ENCODE measurements at regions not wholly inside any gene's neighbourhood (a gene's known extent, or its start where the extent isn't known, plus 50 kb on each side); places are given as distances from the start of the nearest gene placed in this dataset.

GRCh38 chr11:70747921-70748320, 349.6 kb downstream of the CTTN start:
- POLR2A ChIA-PET = no interaction called here
- Mint-ChIP-seq H3K9me3 (peaks cover 29% of the 10 kb centered on the region), H3K4me3 (no peak overlapping the region), H3K4me1 (ENCODE audit: low read depth) (no peaks in the 10 kb centered on the region), H3K27ac (no peak overlapping the region), H3K36me3 (no peaks in the 10 kb centered on the region), H3K27me3 (peaks cover 9% of the 10 kb centered on the region)
- DNase-seq = no peak
- intact Hi-C loops (cut with micrococcal nuclease) = no loop called here
- CTCF ChIA-PET = no interaction called here

GRCh38 chr11:70751142-70751734, 352.9 kb downstream of the CTTN start:
- Mint-ChIP-seq H3K4me1 (ENCODE audit: low read depth) (no peaks in the 10 kb centered on the region), H3K27ac (no peak overlapping the region), H3K4me3 (no peak overlapping the region), H3K36me3 (no peaks in the 10 kb centered on the region), H3K27me3 (peaks cover 5% of the 10 kb centered on the region), H3K9me3 (peaks cover 29% of the 10 kb centered on the region)
- DNase-seq = no peak
- intact Hi-C loops (cut with micrococcal nuclease) = no loop called here
- ChIA-PET POLR2A (no interaction called here), CTCF (interaction anchor here (0.6 kb wide), 1 partner anchor 77 kb away, joined by 3 read pairs; no protein-coding TSS in a partner anchor)

GRCh38 chr11:70755410-70756158, 357.3 kb downstream of the CTTN start:
- H3K9me3 Mint-ChIP-seq = peaks cover 12% of the 10 kb centered on the region
- no peaks in the 10 kb centered on the region for H3K36me3 Mint-ChIP-seq
- H3K27ac Mint-ChIP-seq = no peak overlapping the region
- intact Hi-C loops (cut with micrococcal nuclease) = loop anchor here (1.0 kb wide), 1 partner anchor 288 kb away; no protein-coding TSS in a partner anchor
- H3K4me1 Mint-ChIP-seq (ENCODE audit: low read depth) = no peaks in the 10 kb centered on the region
- POLR2A ChIA-PET = no interaction called here
- H3K27me3 Mint-ChIP-seq = peaks cover 10% of the 10 kb centered on the region
- CTCF ChIA-PET = interaction anchor here (0.7 to 1.2 kb wide), 6 partner anchors 11 to 287 kb away, joined by 3 to 5 read pairs (median 3); no protein-coding TSS in a partner anchor
- no peak overlapping the region for H3K4me3 Mint-ChIP-seq
- peak; percentile 72 for DNase-seq

GRCh38 chr11:70756341-70756740, 358.0 kb downstream of the CTTN start:
- intact Hi-C loops (cut with micrococcal nuclease) = no loop called here
- Mint-ChIP-seq H3K27me3 (peaks cover 14% of the 10 kb centered on the region), H3K9me3 (peaks cover 9% of the 10 kb centered on the region), H3K4me3 (no peak overlapping the region), H3K36me3 (no peaks in the 10 kb centered on the region), H3K4me1 (ENCODE audit: low read depth) (no peaks in the 10 kb centered on the region), H3K27ac (no peak overlapping the region)
- no peak for DNase-seq
- POLR2A ChIA-PET = no interaction called here
- CTCF ChIA-PET = interaction anchor here (0.7 to 1.2 kb wide), 6 partner anchors 10 to 288 kb away, joined by 3 to 5 read pairs (median 3); no protein-coding TSS in a partner anchor

- no peak overlapping the region for H3K27ac Mint-ChIP-seq
- H3K9me3 Mint-ChIP-seq = peaks cover 8% of the 10 kb centered on the region
- POLR2A ChIA-PET = no interaction called here
- peaks cover 14% of the 10 kb centered on the region for H3K27me3 Mint-ChIP-seq
- no peak for DNase-seq
- intact Hi-C loops (cut with micrococcal nuclease) = no loop called here
- H3K4me3 Mint-ChIP-seq = no peak overlapping the region
- CTCF ChIA-PET = interaction anchor here (1.0 to 1.2 kb wide), 2 partner anchors 16 to 46 kb away, joined by 3 to 5 read pairs; no protein-coding TSS in a partner anchor
- H3K4me1 Mint-ChIP-seq (ENCODE audit: low read depth) = no peaks in the 10 kb centered on the region
- H3K36me3 Mint-ChIP-seq = no peaks in the 10 kb centered on the region
These were observed 358.4 kb downstream of the CTTN start for GRCh38 chr11:70756756-70757155.

GRCh38 chr11:70757241-70757640, 358.9 kb downstream of the CTTN start:
- peaks cover 14% of the 10 kb centered on the region for H3K27me3 Mint-ChIP-seq
- H3K4me1 Mint-ChIP-seq (ENCODE audit: low read depth) = no peaks in the 10 kb centered on the region
- no peak overlapping the region for H3K4me3 Mint-ChIP-seq
- peaks cover 6% of the 10 kb centered on the region for H3K9me3 Mint-ChIP-seq
- CTCF ChIA-PET = interaction anchor here (0.6 kb wide), 1 partner anchor 58 kb away, joined by 3 read pairs; no protein-coding TSS in a partner anchor
- intact Hi-C loops (cut with micrococcal nuclease) = no loop called here
- H3K27ac Mint-ChIP-seq = no peak overlapping the region
- H3K36me3 Mint-ChIP-seq = no peaks in the 10 kb centered on the region
- POLR2A ChIA-PET = no interaction called here
- no peak for DNase-seq

- intact Hi-C loops (cut with micrococcal nuclease) = no loop called here
- Mint-ChIP-seq H3K9me3 (peaks cover 6% of the 10 kb centered on the region), H3K36me3 (no peaks in the 10 kb centered on the region), H3K27ac (no peak overlapping the region), H3K4me1 (ENCODE audit: low read depth) (no peaks in the 10 kb centered on the region), H3K4me3 (no peak overlapping the region), H3K27me3 (peaks cover 16% of the 10 kb centered on the region)
- ChIA-PET CTCF (no interaction called here), POLR2A (no interaction called here)
- DNase-seq = no peak
These were observed 359.9 kb downstream of the CTTN start for GRCh38 chr11:70758206-70758605.

GRCh38 chr11:70759846-70760245, 361.5 kb downstream of the CTTN start:
- peaks cover 15% of the 10 kb centered on the region for H3K27me3 Mint-ChIP-seq
- H3K4me3 Mint-ChIP-seq = no peak overlapping the region
- H3K27ac Mint-ChIP-seq = no peak overlapping the region
- H3K9me3 Mint-ChIP-seq = peaks cover 6% of the 10 kb centered on the region
- CTCF ChIA-PET = no interaction called here
- no peak for DNase-seq
- no peaks in the 10 kb centered on the region for H3K36me3 Mint-ChIP-seq
- intact Hi-C loops (cut with micrococcal nuclease) = no loop called here
- H3K4me1 Mint-ChIP-seq (ENCODE audit: low read depth) = no peaks in the 10 kb centered on the region
- POLR2A ChIA-PET = no interaction called here

- ChIA-PET CTCF (no interaction called here), POLR2A (no interaction called here)
- Mint-ChIP-seq H3K36me3 (no peaks in the 10 kb centered on the region), H3K4me3 (no peak overlapping the region), H3K27me3 (peaks cover 15% of the 10 kb centered on the region), H3K9me3 (peaks cover 6% of the 10 kb centered on the region), H3K4me1 (ENCODE audit: low read depth) (no peaks in the 10 kb centered on the region), H3K27ac (no peak overlapping the region)
- intact Hi-C loops (cut with micrococcal nuclease) = no loop called here
- DNase-seq = no peak
These were observed 362.2 kb downstream of the CTTN start for GRCh38 chr11:70760416-70761020.

GRCh38 chr11:70761094-70761907, 363.0 kb downstream of the CTTN start:
- intact Hi-C loops (cut with micrococcal nuclease) = no loop called here
- H3K27me3 Mint-ChIP-seq = peaks cover 15% of the 10 kb centered on the region
- no peaks in the 10 kb centered on the region for H3K36me3 Mint-ChIP-seq
- no peak overlapping the region for H3K4me3 Mint-ChIP-seq
- POLR2A ChIA-PET = no interaction called here
- H3K4me1 Mint-ChIP-seq (ENCODE audit: low read depth) = no peaks in the 10 kb centered on the region
- H3K9me3 Mint-ChIP-seq = peaks cover 6% of the 10 kb centered on the region
- no peak overlapping the region for H3K27ac Mint-ChIP-seq
- CTCF ChIA-PET = no interaction called here
- no peak for DNase-seq

GRCh38 chr11:70761908-70762337, 363.6 kb downstream of the CTTN start:
- ChIA-PET CTCF (interaction anchor here (0.7 kb wide), 1 partner anchor 12 kb away, joined by 3 read pairs; no protein-coding TSS in a partner anchor), POLR2A (no interaction called here)
- Mint-ChIP-seq H3K4me3 (no peak overlapping the region), H3K36me3 (no peaks in the 10 kb centered on the region), H3K9me3 (peaks cover 6% of the 10 kb centered on the region), H3K4me1 (ENCODE audit: low read depth) (no peaks in the 10 kb centered on the region), H3K27ac (no peak overlapping the region), H3K27me3 (peaks cover 9% of the 10 kb centered on the region)
- DNase-seq = no peak
- intact Hi-C loops (cut with micrococcal nuclease) = no loop called here

- Mint-ChIP-seq H3K4me1 (ENCODE audit: low read depth) (no peaks in the 10 kb centered on the region), H3K36me3 (no peaks in the 10 kb centered on the region), H3K4me3 (no peak overlapping the region), H3K27me3 (peaks cover 12% of the 10 kb centered on the region), H3K27ac (no peak overlapping the region), H3K9me3 (peaks cover 6% of the 10 kb centered on the region)
- no peak for DNase-seq
- ChIA-PET POLR2A (no interaction called here), CTCF (interaction anchor here (0.7 kb wide), 1 partner anchor 13 kb away, joined by 3 read pairs; no protein-coding TSS in a partner anchor)
- intact Hi-C loops (cut with micrococcal nuclease) = no loop called here
These were observed 364.5 kb downstream of the CTTN start for GRCh38 chr11:70762810-70763209.
